GM18951 (cell line): ENCODE measurements at regions not wholly inside any gene's neighbourhood (a gene's known extent, or its start where the extent isn't known, plus 50 kb on each side); places are given as distances from the start of the nearest gene placed in this dataset.
"Not testable (repeated sequence)": the region's sequence is repeated elsewhere in the genome, so short reads cannot be mapped to it uniquely, and the experiment has no call there.

Source experiments
- POLR2A ChIP-seq: IDR thresholded peaks from 4 replicates; pipeline ENCODE4 v1.6.1; 2011; ENCODE audit warnings: mild to moderate bottlenecking; ENCODE audit not compliant: insufficient read length, insufficient read depth; ENCODE audit errors: extremely low read depth
- in situ Hi-C: fragments of 300-500 bp; cut with MboI; formaldehyde crosslinking; loops from one replicate; pipeline ENCODE4 v1.12.0; 2022; ENCODE audit warnings: low sequenced_read_pairs, mixed read lengths, inconsistent platforms; ENCODE audit not compliant: unreplicated experiment

DNA sequence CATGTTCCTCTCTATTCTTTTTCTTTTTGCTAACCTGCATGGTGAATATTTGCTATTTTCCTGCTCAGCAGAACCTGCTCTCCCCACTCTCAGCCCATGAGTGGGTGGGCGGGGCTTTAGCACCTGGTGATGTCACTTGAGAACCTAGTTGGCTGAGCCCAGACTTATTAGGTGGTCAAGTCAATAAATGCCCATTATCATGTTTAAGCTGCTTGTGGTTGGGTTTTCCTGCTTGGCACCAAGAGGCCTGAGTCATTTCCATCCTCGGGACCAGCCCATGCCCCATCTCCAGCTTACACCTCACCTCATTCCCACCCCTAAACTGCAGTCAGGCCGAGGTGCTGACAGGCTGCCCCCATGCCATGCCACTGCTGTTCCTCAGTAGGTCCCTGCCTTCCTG, 226.6 kb downstream of the ANKRD30B start:
- TF ChIP-seq POLR2A = no peak
- in situ Hi-C loops = no loop called here

DNA sequence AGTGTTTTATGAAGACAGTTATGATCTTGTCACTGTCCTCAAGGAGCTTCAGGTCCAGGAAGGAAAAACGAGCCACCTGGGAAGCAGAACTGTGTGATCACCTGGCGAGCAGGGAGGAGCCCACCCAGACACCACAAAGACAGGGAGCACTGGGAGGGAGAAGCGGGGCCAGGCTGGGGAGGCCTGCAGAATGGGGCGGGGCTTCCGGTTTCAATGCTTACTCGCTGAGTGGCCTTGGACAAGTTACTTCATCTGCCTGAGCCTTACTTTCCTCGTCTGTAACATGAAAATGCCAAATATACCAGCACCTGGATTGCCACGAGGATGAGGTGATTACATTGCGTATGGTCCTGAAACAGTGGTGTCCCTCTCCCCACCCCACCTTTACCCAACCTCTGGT, 227.5 kb downstream of the ANKRD30B start:
- no peak for TF ChIP-seq POLR2A
- in situ Hi-C loops = no loop called here

DNA sequence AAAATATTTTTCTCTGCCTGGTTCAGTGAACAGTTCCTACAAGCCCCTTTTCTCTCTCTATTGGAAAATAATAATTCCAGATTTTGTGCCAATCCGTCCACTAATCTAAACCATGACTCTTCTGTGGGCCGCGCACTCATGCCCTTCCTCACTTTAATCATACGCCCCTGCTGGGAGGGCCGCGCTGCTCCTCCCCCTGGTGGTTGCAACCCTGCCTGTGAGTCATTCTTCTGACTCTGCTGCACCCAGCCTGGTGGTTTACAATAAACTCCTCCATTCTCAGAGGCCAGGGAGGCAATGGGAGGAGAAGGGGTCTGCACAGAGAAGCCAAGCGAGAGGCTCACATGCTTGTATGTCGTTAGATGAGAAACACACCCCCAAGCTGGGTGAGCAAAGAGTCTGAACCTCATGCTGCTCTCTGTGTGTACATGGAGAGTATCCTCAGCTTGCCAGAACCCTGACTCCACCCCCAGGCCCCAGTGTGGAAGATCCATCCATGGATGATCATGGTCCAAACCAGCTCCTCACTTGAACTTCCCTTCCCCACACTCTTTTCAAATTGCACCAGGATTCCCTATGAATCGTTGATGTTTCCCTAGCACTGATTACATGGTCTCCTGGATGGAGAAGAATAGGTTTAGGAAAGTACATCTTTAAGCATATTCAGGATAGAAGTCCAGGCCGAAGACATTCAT, 228.9 kb downstream of the ANKRD30B start:
- in situ Hi-C loops = no loop called here
- no peak for TF ChIP-seq POLR2A

DNA sequence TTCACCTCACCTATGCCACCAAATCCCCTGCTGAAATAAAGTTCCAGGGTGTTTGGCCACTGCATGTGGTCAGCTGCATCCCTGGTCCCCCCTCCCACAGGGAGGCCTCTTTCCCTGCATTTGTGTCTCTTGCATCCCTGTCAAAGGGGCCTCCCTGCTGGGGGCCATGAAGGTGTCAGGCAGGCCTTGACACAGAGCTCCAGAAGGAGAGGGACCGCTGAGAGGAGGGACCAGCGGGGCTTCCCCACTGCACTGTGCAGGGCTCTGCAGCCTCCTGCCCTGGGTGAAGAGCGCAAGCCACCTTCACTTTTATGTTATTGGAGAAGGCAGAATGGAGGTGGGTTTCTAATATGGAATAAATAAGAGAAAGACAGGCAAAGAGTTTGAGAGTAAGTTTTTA, 230.2 kb downstream of the ANKRD30B start:
- TF ChIP-seq POLR2A = no peak
- in situ Hi-C loops = no loop called here

DNA sequence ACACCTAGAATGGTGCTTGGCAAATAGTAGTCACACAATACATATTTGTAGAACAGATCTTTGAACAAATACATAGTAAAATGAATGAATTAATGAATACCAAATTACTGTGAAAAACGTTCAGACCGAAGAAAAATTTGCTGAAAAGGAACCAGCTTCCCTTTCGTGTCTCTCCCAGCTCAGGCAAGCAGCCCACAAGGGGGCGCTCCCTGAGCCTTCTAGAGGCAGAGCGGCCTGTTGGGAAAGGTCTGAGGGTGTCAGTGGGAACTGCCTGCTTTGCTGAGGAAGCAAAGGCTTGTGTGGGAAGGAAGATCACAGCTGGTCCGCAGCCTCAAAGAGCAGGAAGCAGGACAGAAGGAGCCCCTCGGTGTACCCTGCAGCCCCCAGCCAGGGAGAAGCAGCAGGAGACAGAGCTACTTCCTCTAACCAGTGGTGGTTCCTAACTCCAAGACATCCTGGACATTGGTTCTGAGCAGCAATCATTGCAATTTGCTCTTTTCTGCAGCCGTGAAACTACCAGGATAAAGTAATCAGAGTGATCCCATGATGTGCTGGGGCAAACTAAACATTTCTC, 231.1 kb downstream of the ANKRD30B start:
- TF ChIP-seq POLR2A = no peak
- in situ Hi-C loops = no loop called here

DNA sequence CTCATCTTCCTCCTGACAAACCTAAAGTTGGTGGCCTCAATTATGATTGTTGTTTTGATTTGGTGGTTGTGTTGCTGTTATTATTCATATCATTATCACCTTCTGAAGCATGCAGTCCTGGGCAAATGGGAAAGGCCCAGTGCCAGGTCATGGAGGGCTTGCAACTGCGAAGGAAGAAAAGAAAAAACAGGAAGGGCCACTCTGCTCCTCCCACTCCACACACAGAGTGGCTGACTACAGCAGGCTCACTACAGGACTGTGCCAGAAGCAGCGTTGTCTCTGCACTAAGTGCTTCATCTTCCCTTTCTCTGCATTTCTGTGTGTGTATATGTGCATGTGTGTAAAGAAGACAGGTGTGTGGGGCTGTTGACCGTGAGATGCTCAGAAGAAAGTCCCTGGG, 231.9 kb downstream of the ANKRD30B start:
- TF ChIP-seq POLR2A = no peak
- in situ Hi-C loops = no loop called here

DNA sequence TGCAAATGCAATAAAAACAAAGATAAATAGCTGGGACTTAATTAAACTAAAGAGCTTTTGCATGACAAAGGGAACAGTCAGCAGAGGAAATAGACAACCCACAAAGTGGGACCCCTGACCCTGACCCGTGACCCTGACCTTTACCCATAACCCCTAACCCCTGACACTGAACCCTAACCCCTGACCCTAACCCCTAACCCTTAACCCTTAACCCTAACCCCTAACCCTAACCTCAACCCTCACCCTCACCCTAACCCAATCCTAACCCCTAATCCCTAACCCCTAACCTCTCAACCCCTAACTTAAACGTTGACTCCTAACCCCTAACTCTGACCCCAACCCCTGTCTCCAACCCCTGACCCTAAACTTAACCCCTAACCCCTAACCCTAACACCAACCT, 236.6 kb downstream of the ANKRD30B start:
- in situ Hi-C loops = not testable (repeated sequence)

DNA sequence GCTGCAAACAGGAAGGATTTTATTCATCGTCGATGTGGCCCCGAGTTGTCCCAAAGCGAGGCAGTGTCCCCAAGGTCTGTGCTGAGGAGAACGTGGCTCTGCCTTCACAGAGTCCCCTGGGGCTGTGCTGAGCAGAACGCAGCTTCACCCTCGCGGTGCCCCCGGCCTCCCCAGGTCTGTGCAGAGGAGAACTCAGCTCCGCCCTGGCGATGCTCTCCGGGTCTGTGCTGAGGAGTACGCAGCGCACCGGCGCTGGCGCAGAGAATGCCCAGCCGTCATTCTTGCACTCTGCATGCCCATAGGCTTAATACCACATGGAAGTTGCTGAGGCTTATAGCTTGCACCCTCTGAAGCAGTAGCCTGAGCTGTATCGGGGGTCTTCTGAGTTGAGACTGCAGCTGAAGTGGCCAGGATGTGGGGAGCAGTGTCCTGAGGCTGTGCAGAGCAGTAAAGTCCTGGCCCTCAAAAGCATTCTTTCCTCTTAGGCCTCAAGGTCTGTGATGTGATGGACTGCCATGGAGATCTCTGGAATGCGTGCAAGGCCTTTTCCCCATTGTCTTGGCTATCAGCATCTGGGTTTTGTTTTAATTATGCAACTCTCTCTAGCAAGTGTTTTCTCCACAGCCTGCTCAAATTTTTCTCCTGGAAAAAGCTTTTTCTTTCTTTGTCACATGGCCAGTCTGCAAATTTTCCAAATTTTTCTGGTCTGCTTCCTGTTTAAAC, 237.5 kb downstream of the ANKRD30B start:
- in situ Hi-C loops = not testable (repeated sequence)

DNA sequence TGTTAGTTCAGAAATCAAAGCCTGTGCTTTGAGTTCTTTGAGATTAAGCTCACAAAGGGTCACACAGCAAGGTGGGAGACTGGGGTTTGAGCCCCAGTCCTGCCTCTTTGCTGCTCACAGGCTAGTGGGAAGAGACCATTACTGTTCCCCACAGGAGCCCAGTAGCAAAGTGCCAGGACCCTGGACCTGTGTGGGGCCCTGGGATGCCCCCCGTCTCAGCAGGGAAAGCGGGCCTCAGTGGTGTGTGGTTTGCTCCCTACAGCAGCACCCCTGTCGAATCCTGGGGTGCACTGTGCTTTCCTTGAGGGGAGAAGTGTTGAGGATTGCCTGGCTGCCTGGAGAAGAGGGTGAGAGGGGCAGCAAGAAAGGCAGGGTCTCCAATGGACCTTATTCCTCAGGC, 239.4 kb downstream of the ANKRD30B start:
- in situ Hi-C loops = not testable (repeated sequence)

DNA sequence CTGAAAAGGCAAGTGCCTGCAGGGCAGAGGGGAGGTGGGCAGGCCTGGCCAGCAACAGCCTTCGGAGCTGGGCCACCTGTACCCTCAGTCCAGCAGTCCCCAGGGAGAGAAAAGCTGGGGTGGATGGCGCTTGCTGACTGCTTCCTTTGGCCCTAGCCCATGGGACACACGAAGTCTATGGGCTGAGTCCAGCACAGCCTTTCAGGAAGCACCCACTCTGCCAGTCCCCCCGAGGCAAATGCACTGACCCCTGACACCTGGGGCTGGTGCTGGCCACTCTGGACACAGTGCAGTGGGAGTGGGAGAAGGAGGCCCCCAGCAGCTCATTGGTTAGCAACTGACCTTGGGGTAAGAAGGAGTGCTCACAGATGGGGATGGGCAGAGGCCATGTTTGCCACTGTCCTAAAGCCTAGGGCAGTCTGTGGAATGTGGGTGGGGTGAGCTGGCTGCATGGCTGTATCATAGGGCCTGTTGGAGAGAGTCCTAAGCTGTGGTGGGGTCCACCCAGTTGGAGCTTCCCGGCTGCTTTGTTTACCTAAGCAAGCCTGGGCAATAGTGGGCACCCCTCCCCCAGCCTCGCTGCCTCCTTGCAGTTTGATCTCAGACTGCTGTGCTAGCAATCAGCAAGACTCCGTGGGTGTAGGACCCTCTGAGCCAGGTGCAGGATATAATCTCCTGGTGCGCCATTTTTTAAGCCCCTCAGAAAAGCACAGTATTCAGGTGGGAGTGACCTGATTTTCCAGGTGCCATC, 240.2 kb downstream of the ANKRD30B start:
- in situ Hi-C loops = not testable (repeated sequence)

DNA sequence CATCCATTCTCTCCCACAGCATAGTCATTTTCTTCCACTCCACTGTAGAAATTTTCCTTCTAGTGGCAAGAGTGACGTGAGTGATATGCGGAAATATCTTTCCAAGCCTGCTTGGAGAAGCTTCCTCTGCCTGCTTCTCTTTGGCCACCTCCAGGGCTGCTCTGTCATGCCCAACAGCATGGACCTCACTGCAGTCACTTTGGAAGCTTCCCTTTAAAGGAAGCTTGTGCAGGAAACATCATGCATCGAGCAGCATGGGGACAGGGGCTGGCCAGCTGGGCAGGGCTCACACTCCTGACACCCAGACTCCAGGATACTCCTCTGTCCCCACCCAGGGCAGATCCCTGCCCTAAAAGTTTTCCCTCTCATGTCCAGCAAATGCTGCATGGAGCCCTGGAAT, 241.6 kb downstream of the ANKRD30B start:
- in situ Hi-C loops = not testable (repeated sequence)

DNA sequence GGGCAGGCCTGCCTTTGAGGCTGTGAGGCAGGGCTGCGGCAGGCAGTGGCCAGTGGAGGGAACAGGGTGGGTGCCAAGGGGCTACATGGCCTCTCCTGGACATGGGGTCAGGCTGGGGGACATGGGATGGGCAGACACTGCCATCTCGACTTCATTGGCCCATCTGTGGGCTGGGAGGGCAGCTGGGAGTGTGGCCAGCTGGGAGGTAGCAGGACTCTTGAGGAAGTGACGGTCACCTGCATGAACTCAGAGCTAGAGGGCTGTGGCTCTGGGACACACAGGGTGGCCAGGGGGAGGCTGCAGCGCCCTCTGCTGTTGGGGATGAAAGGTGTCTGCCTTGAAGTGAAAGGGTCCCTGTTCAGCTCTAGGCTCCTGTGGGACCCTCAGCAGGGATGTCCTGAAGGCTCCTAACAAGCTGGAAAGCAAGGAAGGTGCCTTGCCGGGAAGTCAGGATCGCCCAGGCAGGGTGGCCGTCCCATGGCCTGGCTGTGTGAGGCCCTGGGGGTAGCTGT, 244.0 kb downstream of the ANKRD30B start:
- in situ Hi-C loops = not testable (repeated sequence)

DNA sequence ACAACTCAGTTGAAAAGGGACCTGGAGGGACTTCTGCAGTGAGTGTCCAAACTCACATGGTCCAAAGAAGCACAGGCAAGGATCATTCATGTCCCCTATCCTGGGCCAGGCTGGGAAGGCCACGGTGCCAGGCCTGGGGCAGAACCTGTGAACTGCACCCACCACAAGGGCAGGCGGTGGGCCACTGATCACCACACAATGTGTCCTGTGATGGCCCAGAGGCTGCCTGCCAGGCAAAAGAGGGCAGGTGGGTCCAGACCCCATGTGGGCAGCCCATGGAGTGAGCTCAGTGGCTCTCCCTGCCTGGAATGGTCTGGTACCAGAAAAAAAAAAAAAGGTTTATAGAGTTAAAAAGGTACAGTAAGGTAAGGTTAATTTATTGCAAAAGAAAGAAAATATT, 244.8 kb downstream of the ANKRD30B start:
- in situ Hi-C loops = not testable (repeated sequence)

DNA sequence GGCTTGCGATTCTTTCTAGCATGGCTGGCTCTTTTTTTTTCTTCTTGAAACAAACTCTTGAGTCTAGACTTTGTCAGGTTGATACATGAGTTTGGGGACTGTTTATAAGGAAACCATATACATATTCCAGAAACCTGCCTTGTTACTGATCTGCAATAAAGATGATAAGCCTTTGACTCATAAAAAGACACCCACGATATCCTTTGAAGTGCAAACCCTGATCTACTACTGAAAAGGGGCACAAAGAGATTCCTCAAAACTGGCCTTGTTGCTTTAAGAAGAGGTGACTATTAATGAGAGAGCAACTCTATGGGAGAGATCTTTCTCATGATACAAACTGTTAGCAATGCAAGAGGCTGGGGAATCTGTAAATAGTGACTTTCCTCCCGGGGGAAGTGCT, 247.1 kb downstream of the ANKRD30B start:
- in situ Hi-C loops = not testable (repeated sequence)

DNA sequence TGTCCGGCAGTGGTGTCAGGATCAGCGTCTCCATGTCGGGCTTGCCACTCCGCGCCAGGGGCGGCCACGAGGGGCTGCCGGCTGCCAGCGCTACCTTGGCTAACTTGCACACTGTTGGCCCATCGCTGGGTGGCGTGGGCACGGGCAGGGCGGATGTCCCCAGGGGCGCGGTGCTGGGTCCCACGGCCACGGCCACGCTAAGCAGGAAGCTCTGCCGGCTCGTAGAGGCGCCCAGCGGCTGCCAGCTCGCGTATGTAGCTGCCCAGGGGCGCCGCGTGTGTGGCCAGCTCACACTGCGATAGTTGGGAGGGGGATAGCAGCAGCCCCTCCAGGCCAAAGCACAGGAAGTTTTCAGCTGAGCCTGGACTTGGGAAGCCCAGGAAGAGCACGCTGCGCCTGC, 249.4 kb downstream of the ANKRD30B start:
- in situ Hi-C loops = no loop called here
- no peak for TF ChIP-seq POLR2A

DNA sequence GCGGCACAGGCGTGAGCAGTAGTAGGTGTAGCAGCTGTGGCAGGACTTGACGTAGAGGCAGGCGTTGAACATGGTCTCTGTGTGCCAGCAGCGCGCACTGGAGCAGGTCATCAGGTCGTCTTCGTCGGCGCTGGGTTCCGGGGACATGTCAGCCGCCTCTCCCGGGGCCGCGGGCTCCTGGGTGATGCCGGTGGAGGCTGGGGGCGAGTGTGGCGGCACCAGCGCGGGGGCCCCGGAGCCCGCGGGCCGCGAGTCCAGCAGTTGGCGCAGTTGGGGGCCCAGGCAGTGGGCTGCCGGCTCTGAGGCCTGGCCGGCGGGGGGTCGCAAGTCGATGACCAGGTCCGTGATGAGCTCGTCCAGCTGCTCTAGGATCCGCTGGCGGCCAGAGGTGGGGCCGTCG, 249.9 kb downstream of the ANKRD30B start:
- in situ Hi-C loops = not testable (repeated sequence)

DNA sequence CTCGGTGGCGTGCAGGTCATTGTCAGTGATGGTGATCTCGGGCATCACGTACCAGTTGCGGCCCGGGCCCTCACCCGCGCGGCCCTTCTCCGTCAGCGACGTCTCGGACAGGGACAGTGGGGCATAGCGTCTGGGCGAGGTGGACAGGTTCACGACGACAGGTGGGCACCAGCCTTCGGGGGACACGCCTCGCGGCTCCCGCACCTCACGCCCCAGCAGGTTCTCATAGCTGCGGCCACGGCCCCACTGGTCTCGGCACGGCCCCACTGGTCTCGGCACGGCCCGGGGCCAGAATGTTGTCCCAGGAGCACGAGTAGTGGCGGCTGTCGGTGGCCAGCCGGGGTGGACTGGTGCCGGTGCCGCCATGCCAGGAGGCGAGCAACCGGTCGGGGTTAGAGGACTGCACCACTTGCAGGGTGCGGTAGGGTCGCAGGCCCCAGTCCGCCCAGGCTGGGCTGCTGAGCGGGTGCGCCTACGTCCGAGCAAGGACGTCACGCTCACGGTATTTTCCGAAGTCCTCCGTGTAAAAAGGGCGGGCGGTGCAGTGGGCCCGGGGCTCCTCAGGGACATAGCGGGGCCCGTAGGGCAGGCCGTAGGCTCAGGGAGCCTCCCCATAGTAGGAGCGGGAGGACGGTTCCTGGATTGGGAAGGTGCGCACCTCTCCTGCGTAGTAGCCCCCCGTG, 250.5 kb downstream of the ANKRD30B start:
- in situ Hi-C loops = not testable (repeated sequence)
